LNCAP (cell line): ENCODE measurements at regions not wholly inside any gene's neighbourhood (a gene's known extent, or its start where the extent isn't known, plus 50 kb on each side); places are given as distances from the start of the nearest gene placed in this dataset.

Source experiments
- TF ChIP-seq, protein P1 (sequence below): fragments of 450-650 bp; IDR thresholded peaks from 2 replicates; pipeline ENCODE4 v1.5.1; 2017; ENCODE audit warnings: mild to moderate bottlenecking

DNA sequence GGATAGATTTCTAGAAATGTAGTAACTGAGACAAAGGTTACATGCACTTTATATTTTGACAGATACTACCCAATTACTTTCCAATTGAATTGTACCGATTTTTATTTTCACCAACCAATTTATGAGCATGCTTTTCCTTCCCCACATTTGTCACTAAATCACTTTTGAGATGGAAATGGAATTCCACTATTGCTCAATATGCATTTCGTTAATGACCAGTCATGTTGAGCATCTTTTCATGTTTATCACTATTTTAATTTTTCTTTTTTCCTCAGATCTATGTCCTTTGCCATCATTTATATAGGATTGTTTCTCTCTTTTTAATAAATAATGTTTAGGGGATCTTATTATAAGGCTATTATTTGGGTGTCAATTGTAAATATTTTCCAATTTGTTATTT lies 102.8 kb upstream of the SMIM36 start:
- TF ChIP-seq, protein P1, sequence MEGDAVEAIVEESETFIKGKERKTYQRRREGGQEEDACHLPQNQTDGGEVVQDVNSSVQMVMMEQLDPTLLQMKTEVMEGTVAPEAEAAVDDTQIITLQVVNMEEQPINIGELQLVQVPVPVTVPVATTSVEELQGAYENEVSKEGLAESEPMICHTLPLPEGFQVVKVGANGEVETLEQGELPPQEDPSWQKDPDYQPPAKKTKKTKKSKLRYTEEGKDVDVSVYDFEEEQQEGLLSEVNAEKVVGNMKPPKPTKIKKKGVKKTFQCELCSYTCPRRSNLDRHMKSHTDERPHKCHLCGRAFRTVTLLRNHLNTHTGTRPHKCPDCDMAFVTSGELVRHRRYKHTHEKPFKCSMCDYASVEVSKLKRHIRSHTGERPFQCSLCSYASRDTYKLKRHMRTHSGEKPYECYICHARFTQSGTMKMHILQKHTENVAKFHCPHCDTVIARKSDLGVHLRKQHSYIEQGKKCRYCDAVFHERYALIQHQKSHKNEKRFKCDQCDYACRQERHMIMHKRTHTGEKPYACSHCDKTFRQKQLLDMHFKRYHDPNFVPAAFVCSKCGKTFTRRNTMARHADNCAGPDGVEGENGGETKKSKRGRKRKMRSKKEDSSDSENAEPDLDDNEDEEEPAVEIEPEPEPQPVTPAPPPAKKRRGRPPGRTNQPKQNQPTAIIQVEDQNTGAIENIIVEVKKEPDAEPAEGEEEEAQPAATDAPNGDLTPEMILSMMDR: no peak

DNA sequence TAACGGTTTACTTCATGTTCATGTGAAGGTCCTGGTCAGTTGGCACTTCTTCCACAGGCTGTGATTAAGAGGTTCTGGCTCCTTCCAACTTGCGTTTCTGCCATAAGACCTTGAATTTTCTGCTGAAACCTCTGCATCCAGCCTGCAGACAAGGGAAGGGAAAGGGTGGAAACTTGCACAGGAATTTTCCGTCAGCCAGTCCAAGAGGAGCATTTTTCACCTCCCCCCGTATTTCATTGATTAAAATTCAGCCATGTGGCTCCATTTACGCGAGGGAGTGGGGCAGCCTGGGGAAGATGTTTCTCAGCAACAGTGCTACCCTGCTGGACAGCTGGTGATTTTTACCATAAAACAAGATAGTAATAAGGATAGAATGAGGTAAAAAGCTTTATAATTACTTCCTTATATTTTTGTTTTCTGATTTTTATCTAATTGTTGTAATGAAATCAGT lies 101.5 kb upstream of the SMIM36 start:
- TF ChIP-seq, protein P1: no peak

DNA sequence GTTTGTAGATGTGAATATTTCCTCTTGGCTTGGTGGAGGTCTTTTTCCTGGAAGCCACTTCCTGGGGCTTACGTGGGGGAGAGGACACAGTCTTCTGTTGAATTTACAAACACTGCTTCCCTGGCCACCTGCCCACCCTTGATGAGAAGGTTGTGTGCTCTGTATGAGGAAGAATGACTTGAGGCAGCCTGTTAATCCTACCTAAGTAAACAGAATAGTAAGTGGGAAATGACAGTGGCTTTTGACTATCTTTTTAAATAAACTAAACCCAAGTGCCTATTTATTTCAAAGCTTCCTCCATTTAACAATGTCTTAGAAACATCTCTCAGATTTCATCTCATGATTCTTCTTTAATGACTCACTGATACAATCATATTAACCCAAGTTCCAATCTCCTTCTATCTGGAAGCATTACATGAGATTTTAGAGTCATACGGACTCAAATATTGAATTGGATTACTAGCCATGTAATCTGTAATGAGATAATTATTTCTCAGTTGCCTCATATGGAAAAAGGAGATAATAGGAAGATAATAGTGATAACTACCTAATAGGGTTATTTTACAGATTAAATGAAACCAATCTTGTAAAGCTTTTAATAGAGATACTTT lies 96.6 kb upstream of the SMIM36 start:
- TF ChIP-seq, protein P1: no peak

DNA sequence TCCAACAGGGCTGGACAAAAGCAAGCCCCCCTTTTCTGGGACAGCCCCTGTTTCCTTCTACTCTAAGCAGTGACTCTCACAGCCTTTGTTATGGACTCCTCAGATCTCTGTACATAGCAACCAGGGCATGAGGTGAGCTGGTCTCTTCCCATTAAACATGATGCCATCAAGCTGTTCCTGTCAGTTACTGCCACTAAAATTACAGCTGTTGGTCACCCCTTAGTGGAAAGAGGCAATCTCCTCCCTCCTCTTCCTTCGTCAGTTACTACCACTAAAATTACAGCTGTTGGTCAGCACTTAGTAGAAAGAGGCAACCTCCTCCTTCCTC lies 95.2 kb upstream of the SMIM36 start:
- TF ChIP-seq, protein P1: no peak

DNA sequence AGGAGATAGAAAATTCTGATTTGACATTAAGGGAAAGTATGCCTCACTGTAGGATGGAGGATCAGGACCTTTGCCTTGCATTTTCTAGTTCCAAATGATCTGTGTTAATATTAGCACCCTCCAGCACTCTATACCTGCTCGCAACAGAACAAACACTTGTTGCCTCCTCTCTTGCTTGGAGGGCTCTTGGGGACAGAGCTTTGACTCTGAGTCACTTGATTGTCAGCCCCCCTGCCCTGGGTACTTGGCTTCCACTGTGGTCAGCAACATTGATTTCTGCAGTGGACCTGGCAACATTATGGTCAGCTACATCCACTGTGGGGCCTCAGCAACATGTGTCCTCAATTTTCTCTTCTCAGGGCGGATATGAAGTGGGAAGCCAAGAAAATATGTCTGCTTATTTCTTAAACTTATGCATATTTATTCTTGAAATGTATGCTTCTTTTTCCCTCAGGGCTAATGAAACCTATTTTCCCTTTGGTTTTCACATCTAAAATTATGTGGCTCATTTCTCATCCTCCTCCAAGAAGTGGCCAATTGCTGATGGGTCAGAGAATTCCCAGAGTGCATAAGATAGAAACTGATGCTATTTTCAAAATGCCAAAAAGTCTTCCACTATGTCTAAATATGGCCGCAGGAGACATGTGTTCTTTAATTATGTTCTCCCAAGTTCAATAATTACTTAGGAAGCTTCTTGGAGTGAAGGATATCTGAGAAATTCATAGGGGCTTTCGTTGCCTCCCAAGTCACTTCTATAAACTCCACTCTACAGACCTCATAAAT lies 94.6 kb upstream of the SMIM36 start:
- TF ChIP-seq, protein P1: no peak

DNA sequence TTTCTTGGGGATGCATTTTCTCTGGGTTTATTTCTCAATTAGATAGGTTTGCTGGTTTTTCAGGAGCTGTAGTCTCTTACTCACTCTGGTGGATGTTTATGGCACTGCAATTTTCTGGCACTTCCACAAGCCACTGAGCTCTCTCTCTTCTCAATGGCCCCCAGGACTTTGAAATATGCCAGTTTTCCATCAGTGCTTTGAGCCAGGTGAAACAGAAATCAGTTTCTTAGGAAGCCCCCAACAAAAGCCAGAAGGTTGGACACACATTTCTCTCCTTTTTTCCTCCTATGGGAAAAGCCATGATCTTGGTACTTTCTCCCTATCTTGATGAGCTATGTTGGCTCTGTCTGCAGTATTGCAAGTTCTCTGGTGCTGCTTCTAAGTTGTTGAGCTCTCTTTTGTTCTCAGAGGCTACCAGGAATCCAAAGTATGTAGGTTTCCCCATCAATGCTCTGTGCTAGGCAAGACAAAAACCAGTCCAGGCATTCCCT lies 90.7 kb upstream of the SMIM36 start:
- TF ChIP-seq, protein P1: peak; percentile 73

DNA sequence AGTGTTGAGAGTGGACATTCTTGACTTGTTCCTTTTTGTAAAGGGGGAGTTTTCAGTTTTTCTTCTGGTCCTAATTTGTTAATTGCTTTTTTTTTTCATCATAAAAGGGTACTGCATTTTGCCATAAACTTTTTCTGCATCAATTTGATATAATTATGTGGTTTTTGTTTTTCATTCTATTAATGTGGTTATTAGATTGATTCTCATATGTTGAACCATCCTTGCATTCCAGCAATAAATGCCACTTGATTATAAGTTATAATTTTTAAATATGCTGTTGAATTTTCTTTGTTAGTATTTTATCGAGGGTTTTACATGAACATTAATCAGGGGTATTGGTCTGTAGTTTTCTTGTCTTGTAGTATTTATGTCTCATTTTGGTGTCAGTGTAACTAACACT lies 87.2 kb upstream of the SMIM36 start:
- TF ChIP-seq, protein P1: no peak
